ENCODE measurements at regions not wholly inside any gene's neighbourhood (a gene's known extent, or its start where the extent isn't known, plus 50 kb on each side); places are given as distances from the start of the nearest gene placed in this dataset.

GRCh38 chr5:142387024-142387682 is 62.3 kb upstream of the SPRY4 start:
- TF ChIP-seq CTCF (IDR thresholded peaks at IDR 0.05) = no peak
- no peaks in the 10 kb centered on the region for H3K9me3 ChIP-seq
- no peaks in the 10 kb centered on the region for H3K27me3 ChIP-seq (ENCODE audit: insufficient read depth in 3 of 3, low read length in 2 of 3)
- no peak overlapping the region for H3K4me3 ChIP-seq
- H3K27ac ChIP-seq = no peak overlapping the region
- no peak for DNase-seq
- no peak for ATAC-seq
- peaks cover 2% of the 10 kb centered on the region for H3K4me1 ChIP-seq
- no peaks in the 10 kb centered on the region for H3K36me3 ChIP-seq (ENCODE audit: insufficient read depth in 1 of 2, low read depth in 1 of 2)
- 70 to 90% (median 75%) methylated on average over 3 of the region's 3 CpGs for WGBS, 3 donors
- intact Hi-C loops (cut with DNase I) = no loop called here

GRCh38 chr5:142386137-142387023 is 61.6 kb upstream of the SPRY4 start:
- Histone ChIP-seq H3K4me3 (no peak overlapping the region), H3K27ac (no peak overlapping the region), H3K36me3 (ENCODE audit: insufficient read depth in 1 of 2, low read depth in 1 of 2) (no peaks in the 10 kb centered on the region), H3K9me3 (no peaks in the 10 kb centered on the region), H3K27me3 (ENCODE audit: insufficient read depth in 3 of 3, low read length in 2 of 3) (no peaks in the 10 kb centered on the region), H3K4me1 (peaks cover 2% of the 10 kb centered on the region)
- no peak for TF ChIP-seq CTCF (IDR thresholded peaks at IDR 0.05)
- DNase-seq = no peak
- intact Hi-C loops (cut with DNase I) = no loop called here
- 49 to 72% (median 54%) methylated on average over 8 of the region's 8 CpGs for WGBS, 3 donors
- no peak for ATAC-seq

DNA sequence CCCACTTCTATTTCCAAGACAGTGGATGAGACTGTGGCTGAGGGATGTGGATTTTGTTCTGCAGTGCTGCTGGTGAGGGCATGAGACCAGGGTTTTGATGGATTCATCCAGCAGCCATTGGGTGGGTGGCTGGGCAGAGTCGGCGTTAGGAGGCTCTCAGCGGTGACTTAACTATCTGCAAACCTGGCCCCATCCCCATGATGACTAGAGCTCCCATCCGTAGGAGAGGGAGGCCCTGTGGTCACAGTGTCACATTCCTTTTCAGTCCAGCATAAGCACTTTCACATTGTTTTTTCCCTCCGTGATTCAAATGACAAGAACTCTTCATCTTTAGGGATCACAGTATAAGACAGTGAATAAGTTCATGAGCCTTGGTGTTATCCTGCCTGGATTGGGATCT is 60.4 kb upstream of the SPRY4 start:
- Histone ChIP-seq H3K9me3 (no peaks in the 10 kb centered on the region), H3K27me3 (ENCODE audit: insufficient read depth in 3 of 3, low read length in 2 of 3) (no peaks in the 10 kb centered on the region), H3K4me1 (peaks cover 2% of the 10 kb centered on the region), H3K36me3 (ENCODE audit: insufficient read depth in 1 of 2, low read depth in 1 of 2) (no peaks in the 10 kb centered on the region), H3K4me3 (no peak overlapping the region), H3K27ac (no peak overlapping the region)
- DNase-seq = no peak
- intact Hi-C loops (cut with DNase I) = no loop called here
- 67 to 71% (median 70%) methylated on average over 5 of the region's 5 CpGs for WGBS, 3 donors
- TF ChIP-seq CTCF (IDR thresholded peaks at IDR 0.05) = no peak
- ATAC-seq = no peak

GRCh38 chr5:142384014-142384413 is 59.2 kb upstream of the SPRY4 start:
- ATAC-seq = no peak
- H3K9me3 ChIP-seq = no peaks in the 10 kb centered on the region
- no peaks in the 10 kb centered on the region for H3K36me3 ChIP-seq (ENCODE audit: insufficient read depth in 1 of 2, low read depth in 1 of 2)
- H3K4me1 ChIP-seq = no peaks in the 10 kb centered on the region
- WGBS, 3 donors = 83 to 91% (median 89%) methylated on average over 3 of the region's 3 CpGs
- H3K27ac ChIP-seq = no peak overlapping the region
- no peak overlapping the region for H3K4me3 ChIP-seq
- intact Hi-C loops (cut with DNase I) = no loop called here
- TF ChIP-seq CTCF (IDR thresholded peaks at IDR 0.05) = no peak
- no peak for DNase-seq
- H3K27me3 ChIP-seq (ENCODE audit: insufficient read depth in 3 of 3, low read length in 2 of 3) = no peaks in the 10 kb centered on the region

Data from psoas muscle (tissue), 7 donors.